ENCODE measurements at regions not wholly inside any gene's neighbourhood (a gene's known extent, or its start where the extent isn't known, plus 50 kb on each side); places are given as distances from the start of the nearest gene placed in this dataset.

- no peak for DNase-seq
- Histone ChIP-seq H3K36me3 (no peaks in the 10 kb centered on the region), H3K9me3 (peaks cover 0 to 10% (median 0%) of the 10 kb centered on the region in 12 donors), H3K4me1 (no peaks in the 10 kb centered on the region), H3K27ac (no peak overlapping the region), H3K27me3 (no peaks in the 10 kb centered on the region), H3K4me3 (no peak overlapping the region)
- WGBS, 4 donors: 91 to 97% (median 93%) methylated on average over 1 of the region's 1 CpG
- intact Hi-C loops (cut with DNase I): no loop called here
- TF ChIP-seq POLR2A (IDR thresholded peaks at IDR 0.05) (no peak), CTCF (IDR thresholded peaks at IDR 0.05) (peak in 3 of 12 donors; percentile 15 to 43 (median 23))
- no peak for ATAC-seq
These were observed 1588.2 kb downstream of the SI start for GRCh38 chr3:163490119-163490518.

- ATAC-seq: no peak
- intact Hi-C loops (cut with DNase I): no loop called here
- TF ChIP-seq POLR2A (IDR thresholded peaks at IDR 0.05) (no peak), CTCF (IDR thresholded peaks at IDR 0.05) (no peak)
- Histone ChIP-seq H3K4me1 (no peaks in the 10 kb centered on the region), H3K4me3 (no peak overlapping the region), H3K27ac (no peak overlapping the region), H3K36me3 (no peaks in the 10 kb centered on the region), H3K27me3 (no peaks in the 10 kb centered on the region), H3K9me3 (no peaks in the 10 kb centered on the region)
- DNase-seq: no peak
These were observed 1595.6 kb downstream of the SI start for GRCh38 chr3:163482695-163483094.

- TF ChIP-seq CTCF (IDR thresholded peaks at IDR 0.05) (no peak), POLR2A (IDR thresholded peaks at IDR 0.05) (no peak)
- Histone ChIP-seq H3K36me3 (no peaks in the 10 kb centered on the region), H3K27me3 (no peaks in the 10 kb centered on the region), H3K27ac (no peak overlapping the region), H3K9me3 (no peaks in the 10 kb centered on the region), H3K4me3 (no peak overlapping the region), H3K4me1 (no peaks in the 10 kb centered on the region)
- 63 to 69% (median 64%) methylated on average over 1 of the region's 1 CpG for WGBS, 4 donors
- intact Hi-C loops (cut with DNase I): no loop called here
- ATAC-seq: no peak
- no peak for DNase-seq
These were observed 1596.6 kb downstream of the SI start for GRCh38 chr3:163481738-163482137.

GRCh38 chr3:163476179-163476578 is 1602.1 kb downstream of the SI start:
- H3K4me1 ChIP-seq: no peaks in the 10 kb centered on the region
- DNase-seq (no peak), ATAC-seq (no peak)
- H3K27me3 ChIP-seq: no peaks in the 10 kb centered on the region
- H3K9me3 ChIP-seq: no peaks in the 10 kb centered on the region
- WGBS, 4 donors: 47 to 58% (median 54%) methylated on average over 2 of the region's 2 CpGs
- no peak overlapping the region for H3K27ac ChIP-seq
- intact Hi-C loops (cut with DNase I): no loop called here
- H3K4me3 ChIP-seq: no peak overlapping the region
- no peaks in the 10 kb centered on the region for H3K36me3 ChIP-seq
- TF ChIP-seq CTCF (IDR thresholded peaks at IDR 0.05) (no peak), POLR2A (IDR thresholded peaks at IDR 0.05) (no peak)

Measured in heart left ventricle (tissue), 16 donors.